GM18907 (cell line): ENCODE measurements at regions not wholly inside any gene's neighbourhood (a gene's known extent, or its start where the extent isn't known, plus 50 kb on each side); places are given as distances from the start of the nearest gene placed in this dataset.

ENCODE experiments used
- ATAC-seq: cut with Tn5 transposase; IDR thresholded peaks from one replicate; pipeline ENCODE4 v1.9.1; 2021; ENCODE audit warnings: mild to moderate bottlenecking, moderate library complexity; ENCODE audit not compliant: unreplicated experiment

- ATAC-seq, result no peak
Observed at GRCh38 chr10:120641695-120642094, 184.7 kb downstream of the PLPP4 start.

- ATAC-seq, result no peak
Observed at GRCh38 chr10:120643351-120643750, 186.3 kb downstream of the PLPP4 start.

- no peak for ATAC-seq
Observed at GRCh38 chr10:120644556-120645410, 187.8 kb downstream of the PLPP4 start.

GRCh38 chr10:120646159-120646732, 189.2 kb downstream of the PLPP4 start:
- no peak for ATAC-seq

GRCh38 chr10:120646738-120647456, 189.9 kb downstream of the PLPP4 start:
- ATAC-seq, result no peak

GRCh38 chr10:120650705-120651399, 193.8 kb downstream of the PLPP4 start:
- ATAC-seq, result no peak

GRCh38 chr10:120656107-120656506, 195.1 kb upstream of the WDR11 start:
- ATAC-seq, result no peak

GRCh38 chr10:120657371-120657770, 193.8 kb upstream of the WDR11 start:
- no peak for ATAC-seq

GRCh38 chr10:120658943-120659885, 191.9 kb upstream of the WDR11 start:
- ATAC-seq, result no peak

- no peak for ATAC-seq
Observed at GRCh38 chr10:120666308-120666707, 184.9 kb upstream of the WDR11 start.

GRCh38 chr10:120667276-120667675, 183.9 kb upstream of the WDR11 start:
- ATAC-seq, result no peak

GRCh38 chr10:120671491-120671890, 179.7 kb upstream of the WDR11 start:
- ATAC-seq, result no peak

GRCh38 chr10:120683454-120683853, 167.7 kb upstream of the WDR11 start:
- no peak for ATAC-seq

- ATAC-seq, result no peak
Observed at GRCh38 chr10:120684226-120684625, 166.9 kb upstream of the WDR11 start.

- ATAC-seq, result no peak
Observed at GRCh38 chr10:120685136-120685535, 166.0 kb upstream of the WDR11 start.

GRCh38 chr10:120688928-120689327, 162.2 kb upstream of the WDR11 start:
- no peak for ATAC-seq

- no peak for ATAC-seq
Observed at GRCh38 chr10:120689777-120690529, 161.2 kb upstream of the WDR11 start.

- no peak for ATAC-seq
Observed at GRCh38 chr10:120691625-120692024, 159.5 kb upstream of the WDR11 start.

- ATAC-seq, result no peak
Observed at GRCh38 chr10:120700426-120700825, 150.7 kb upstream of the WDR11 start.
